Thyroid gland (tissue), 4 donors: ENCODE measurements at regions not wholly inside any gene's neighbourhood (a gene's known extent, or its start where the extent isn't known, plus 50 kb on each side); places are given as distances from the start of the nearest gene placed in this dataset.

Source experiments
- CTCF ChIP-seq, 6 experiments: fragments of 200-600 bp in 3 of 6; fragments of 450-650 bp in 3 of 6; sonication (generic) in 3 of 6; IDR thresholded peaks; one replicate each; pipeline ENCODE4 v1.5.1; 2016 to 2019; ENCODE audit warnings: antibody characterized with exemption in 6 of 6, mild to moderate bottlenecking in 2 of 6, inconsistent platforms in 1 of 6, moderate library complexity in 1 of 6
- POLR2A ChIP-seq, 2 donors: fragments of 450-650 bp; IDR thresholded peaks; one replicate each; pipeline ENCODE4 v1.6.1; 2017; ENCODE audit warnings: antibody characterized with exemption in 2 of 2, mild to moderate bottlenecking in 2 of 2, moderate library complexity in 1 of 2

GRCh38 chr3:74023395-74023794 is 398.7 kb upstream of the PDZRN3 start:
- TF ChIP-seq CTCF (IDR thresholded peaks at IDR 0.05) (no peak), POLR2A (IDR thresholded peaks at IDR 0.05) (no peak)
